ENCODE measurements at regions not wholly inside any gene's neighbourhood (a gene's known extent, or its start where the extent isn't known, plus 50 kb on each side); places are given as distances from the start of the nearest gene placed in this dataset.

- TF ChIP-seq, protein P1, sequence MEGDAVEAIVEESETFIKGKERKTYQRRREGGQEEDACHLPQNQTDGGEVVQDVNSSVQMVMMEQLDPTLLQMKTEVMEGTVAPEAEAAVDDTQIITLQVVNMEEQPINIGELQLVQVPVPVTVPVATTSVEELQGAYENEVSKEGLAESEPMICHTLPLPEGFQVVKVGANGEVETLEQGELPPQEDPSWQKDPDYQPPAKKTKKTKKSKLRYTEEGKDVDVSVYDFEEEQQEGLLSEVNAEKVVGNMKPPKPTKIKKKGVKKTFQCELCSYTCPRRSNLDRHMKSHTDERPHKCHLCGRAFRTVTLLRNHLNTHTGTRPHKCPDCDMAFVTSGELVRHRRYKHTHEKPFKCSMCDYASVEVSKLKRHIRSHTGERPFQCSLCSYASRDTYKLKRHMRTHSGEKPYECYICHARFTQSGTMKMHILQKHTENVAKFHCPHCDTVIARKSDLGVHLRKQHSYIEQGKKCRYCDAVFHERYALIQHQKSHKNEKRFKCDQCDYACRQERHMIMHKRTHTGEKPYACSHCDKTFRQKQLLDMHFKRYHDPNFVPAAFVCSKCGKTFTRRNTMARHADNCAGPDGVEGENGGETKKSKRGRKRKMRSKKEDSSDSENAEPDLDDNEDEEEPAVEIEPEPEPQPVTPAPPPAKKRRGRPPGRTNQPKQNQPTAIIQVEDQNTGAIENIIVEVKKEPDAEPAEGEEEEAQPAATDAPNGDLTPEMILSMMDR (IDR thresholded peaks at IDR 0.05 in 4 of 5, conservative IDR thresholded peaks at IDR 0.05 in 1 of 5): no peak
- no peak for TF ChIP-seq POLR2A (IDR thresholded peaks at IDR 0.05)
These were observed 86.0 kb downstream of the MATN1 start for GRCh38 chr1:30637183-30637980.

Measured in gastrocnemius medialis (tissue), 4 donors.